ES-I3 (cell line): ENCODE measurements at regions not wholly inside any gene's neighbourhood (a gene's known extent, or its start where the extent isn't known, plus 50 kb on each side); places are given as distances from the start of the nearest gene placed in this dataset.
"Not testable (repeated sequence)": the region's sequence is repeated elsewhere in the genome, so short reads cannot be mapped to it uniquely, and the experiment has no call there.

Experiments used
- H3K36me3 ChIP-seq: 2 replicates; pipeline ENCODE4 v1.6.1; 2013; ENCODE audit warnings: mild to moderate bottlenecking, low read length, control low read depth, moderate library complexity; ENCODE audit not compliant: insufficient read depth
- H3K4me1 ChIP-seq: 2 replicates; pipeline ENCODE4 v1.6.1; 2013; ENCODE audit warnings: mild to moderate bottlenecking, control low read depth, low read length; ENCODE audit not compliant: insufficient read depth
- H3K9ac ChIP-seq: 2 replicates; pipeline ENCODE4 v1.6.1; 2013; ENCODE audit warnings: low read depth, mild to moderate bottlenecking, low read length, moderate library complexity
- H3K9me3 ChIP-seq: 2 replicates; pipeline ENCODE4 v1.6.1; 2013; ENCODE audit warnings: mild to moderate bottlenecking, low read length, moderate library complexity; ENCODE audit not compliant: control insufficient read depth, insufficient read depth

GRCh38 chr3:105144837-105145236 lies 221.9 kb upstream of the ALCAM start:
- Histone ChIP-seq H3K9ac (no peak overlapping the region), H3K36me3 (no peaks in the 10 kb centered on the region), H3K4me1 (no peaks in the 10 kb centered on the region), H3K9me3 (peaks cover 8% of the 10 kb centered on the region; the same call in 1 of the 2 replicates)

- no peaks in the 10 kb centered on the region for H3K4me1 ChIP-seq
- H3K9ac ChIP-seq = no peak overlapping the region
- peaks cover 13% of the 10 kb centered on the region for H3K9me3 ChIP-seq
- H3K36me3 ChIP-seq = no peaks in the 10 kb centered on the region
These were observed 221.2 kb upstream of the ALCAM start for GRCh38 chr3:105145511-105145910.

- H3K9ac ChIP-seq, H3K36me3 ChIP-seq, H3K4me1 ChIP-seq: not testable (repeated sequence)
- peaks cover 13% of the 10 kb centered on the region for H3K9me3 ChIP-seq
These were observed 217.5 kb upstream of the ALCAM start for GRCh38 chr3:105149197-105149596.

- Histone ChIP-seq H3K4me1 (peaks cover 15% of the 10 kb centered on the region), H3K9ac (no peak overlapping the region), H3K36me3 (no peaks in the 10 kb centered on the region), H3K9me3 (peaks cover 8% of the 10 kb centered on the region)
These were observed 213.7 kb upstream of the ALCAM start for GRCh38 chr3:105152987-105153386.

- H3K36me3 ChIP-seq = no peaks in the 10 kb centered on the region
- H3K9ac ChIP-seq = no peak overlapping the region
- H3K9me3 ChIP-seq = peaks cover 6% of the 10 kb centered on the region
- peaks cover 23% of the 10 kb centered on the region for H3K4me1 ChIP-seq
These were observed 212.0 kb upstream of the ALCAM start for GRCh38 chr3:105154692-105155091.

GRCh38 chr3:105157067-105157765 lies 209.5 kb upstream of the ALCAM start:
- Histone ChIP-seq H3K4me1 (peaks cover 23% of the 10 kb centered on the region), H3K36me3 (no peaks in the 10 kb centered on the region), H3K9ac (peak overlapping the region; percentile 14; the same call in 1 of the 2 replicates), H3K9me3 (no peaks in the 10 kb centered on the region)

- H3K36me3 ChIP-seq = no peaks in the 10 kb centered on the region
- H3K4me1 ChIP-seq = peaks cover 23% of the 10 kb centered on the region
- peak overlapping the region; percentile 14; the same call in 1 of the 2 replicates for H3K9ac ChIP-seq
- H3K9me3 ChIP-seq = no peaks in the 10 kb centered on the region
These were observed 209.0 kb upstream of the ALCAM start for GRCh38 chr3:105157766-105158085.

GRCh38 chr3:105158286-105158685 lies 208.4 kb upstream of the ALCAM start:
- Histone ChIP-seq H3K36me3 (no peaks in the 10 kb centered on the region), H3K9me3 (no peaks in the 10 kb centered on the region), H3K4me1 (peaks cover 23% of the 10 kb centered on the region), H3K9ac (no peak overlapping the region)

- H3K4me1 ChIP-seq = peaks cover 8% of the 10 kb centered on the region; the same call in 1 of the 2 replicates
- H3K9ac ChIP-seq = no peak overlapping the region
- H3K36me3 ChIP-seq = no peaks in the 10 kb centered on the region
- no peaks in the 10 kb centered on the region for H3K9me3 ChIP-seq
These were observed 204.3 kb upstream of the ALCAM start for GRCh38 chr3:105162448-105162847.

- H3K36me3 ChIP-seq = no peaks in the 10 kb centered on the region
- H3K9ac ChIP-seq = no peak overlapping the region
These were observed 199.8 kb upstream of the ALCAM start for GRCh38 chr3:105166893-105167292.

GRCh38 chr3:105170423-105170822 lies 196.3 kb upstream of the ALCAM start:
- no peaks in the 10 kb centered on the region for H3K4me1 ChIP-seq
- H3K9me3 ChIP-seq = no peaks in the 10 kb centered on the region
- H3K9ac ChIP-seq = no peak overlapping the region
- no peaks in the 10 kb centered on the region for H3K36me3 ChIP-seq

More at GRCh38 chr3:105166893-105167292, 199.8 kb upstream of the ALCAM start:
- Histone ChIP-seq H3K4me1 (no peaks in the 10 kb centered on the region), H3K9me3 (no peaks in the 10 kb centered on the region)

GRCh38 chr3:105174017-105174615 lies 192.6 kb upstream of the ALCAM start:
- Histone ChIP-seq H3K4me1 (no peaks in the 10 kb centered on the region), H3K9me3 (no peaks in the 10 kb centered on the region), H3K9ac (no peak overlapping the region), H3K36me3 (no peaks in the 10 kb centered on the region)

- no peaks in the 10 kb centered on the region for H3K4me1 ChIP-seq
- H3K9me3 ChIP-seq = no peaks in the 10 kb centered on the region
- H3K36me3 ChIP-seq = no peaks in the 10 kb centered on the region
- H3K9ac ChIP-seq = no peak overlapping the region
These were observed 189.1 kb upstream of the ALCAM start for GRCh38 chr3:105177576-105177975.

GRCh38 chr3:105187344-105187743 lies 179.4 kb upstream of the ALCAM start:
- no peaks in the 10 kb centered on the region for H3K9me3 ChIP-seq
- no peak overlapping the region for H3K9ac ChIP-seq
- H3K4me1 ChIP-seq = no peaks in the 10 kb centered on the region
- no peaks in the 10 kb centered on the region for H3K36me3 ChIP-seq

GRCh38 chr3:105195260-105195659 lies 171.4 kb upstream of the ALCAM start:
- Histone ChIP-seq H3K9ac (no peak overlapping the region), H3K4me1 (peaks cover 25% of the 10 kb centered on the region), H3K36me3 (no peaks in the 10 kb centered on the region; the same call in 1 of the 2 replicates), H3K9me3 (no peaks in the 10 kb centered on the region)
